Liver (tissue), 3 donors: ENCODE measurements at regions not wholly inside any gene's neighbourhood (a gene's known extent, or its start where the extent isn't known, plus 50 kb on each side); places are given as distances from the start of the nearest gene placed in this dataset.

ENCODE experiments used
- ATF3 ChIP-seq: IDR thresholded peaks from 2 replicates; pipeline ENCODE4 v1.6.1; 2016; ENCODE audit warnings: antibody characterized with exemption
- CTCF ChIP-seq: fragments of 150-350 bp; IDR thresholded peaks from 2 replicates; pipeline ENCODE4 v1.5.1; 2017; ENCODE audit warnings: improper control_type of control experiment, low read depth, low read length; ENCODE audit not compliant: missing input control
- MAX ChIP-seq: IDR thresholded peaks from 2 replicates; pipeline ENCODE4 v1.6.1; 2016; ENCODE audit warnings: antibody characterized with exemption
- REST ChIP-seq: IDR thresholded peaks from 2 replicates; pipeline ENCODE4 v1.6.1; 2016; ENCODE audit warnings: antibody characterized with exemption, mild to moderate bottlenecking
- TAF1 ChIP-seq: conservative IDR thresholded peaks from 2 replicates; pipeline ENCODE4 v1.6.1; 2016; ENCODE audit warnings: antibody characterized with exemption, mild to moderate bottlenecking
- donor health status: healthy.
- donor health status: healthy.

GRCh38 chr10:94047293-94047692 is 53.6 kb downstream of the PLCE1 start:
- TF ChIP-seq MAX (no peak), CTCF (no peak), TAF1 (no peak), REST (no peak), ATF3 (no peak)
